Stimulated activated CD4-positive, alpha-beta T cell treated with anti-CD3 and anti-CD28 coated beads, Interleukin-1b, Interleukin-23, amount 100 ng/mL, for 48 hours (primary cell): ENCODE measurements at regions not wholly inside any gene's neighbourhood (a gene's known extent, or its start where the extent isn't known, plus 50 kb on each side); places are given as distances from the start of the nearest gene placed in this dataset.
"Not testable (repeated sequence)": the region's sequence is repeated elsewhere in the genome, so short reads cannot be mapped to it uniquely, and the experiment has no call there.

ENCODE experiments used
- DNase-seq: peaks from one replicate; pipeline ENCODE4 v3.0.0-alpha.2; 2020

GRCh38 chr1:221594576-221594975, 147.3 kb downstream of the DUSP10 start:
- no peak for DNase-seq

GRCh38 chr1:221598122-221598521, 143.8 kb downstream of the DUSP10 start:
- DNase-seq: no peak

- no peak for DNase-seq
Observed at GRCh38 chr1:221601166-221601565, 140.7 kb downstream of the DUSP10 start.

GRCh38 chr1:221602830-221603229, 139.1 kb downstream of the DUSP10 start:
- no peak for DNase-seq

GRCh38 chr1:221604390-221604789, 137.5 kb downstream of the DUSP10 start:
- not testable (repeated sequence) for DNase-seq

GRCh38 chr1:221604948-221605347, 136.9 kb downstream of the DUSP10 start:
- no peak for DNase-seq

GRCh38 chr1:221605569-221605968, 136.3 kb downstream of the DUSP10 start:
- DNase-seq: no peak

- no peak for DNase-seq
Observed at GRCh38 chr1:221606256-221606655, 135.6 kb downstream of the DUSP10 start.

- no peak for DNase-seq
Observed at GRCh38 chr1:221608835-221609320, 133.0 kb downstream of the DUSP10 start.

GRCh38 chr1:221611656-221612046, 130.2 kb downstream of the DUSP10 start:
- no peak for DNase-seq

- DNase-seq: no peak
Observed at GRCh38 chr1:221612047-221612777, 129.7 kb downstream of the DUSP10 start.

- DNase-seq: no peak
Observed at GRCh38 chr1:221620437-221621384, 121.2 kb downstream of the DUSP10 start.

GRCh38 chr1:221621683-221622082, 120.2 kb downstream of the DUSP10 start:
- DNase-seq: no peak

GRCh38 chr1:221622389-221622788, 119.5 kb downstream of the DUSP10 start:
- no peak for DNase-seq

GRCh38 chr1:221625026-221625425, 116.9 kb downstream of the DUSP10 start:
- no peak for DNase-seq

- no peak for DNase-seq
Observed at GRCh38 chr1:221626041-221626440, 115.8 kb downstream of the DUSP10 start.

GRCh38 chr1:221630236-221630635, 111.7 kb downstream of the DUSP10 start:
- no peak for DNase-seq

GRCh38 chr1:221631556-221631955, 110.3 kb downstream of the DUSP10 start:
- no peak for DNase-seq

GRCh38 chr1:221632072-221632471, 109.8 kb downstream of the DUSP10 start:
- no peak for DNase-seq

- no peak for DNase-seq
Observed at GRCh38 chr1:221633841-221634409, 108.0 kb downstream of the DUSP10 start.

- DNase-seq: no peak
Observed at GRCh38 chr1:221634606-221635005, 107.3 kb downstream of the DUSP10 start.

- DNase-seq: no peak
Observed at GRCh38 chr1:221635305-221635704, 106.6 kb downstream of the DUSP10 start.

- no peak for DNase-seq
Observed at GRCh38 chr1:221636096-221636495, 105.8 kb downstream of the DUSP10 start.

GRCh38 chr1:221636967-221637366, 104.9 kb downstream of the DUSP10 start:
- no peak for DNase-seq
